ENCODE measurements at regions not wholly inside any gene's neighbourhood (a gene's known extent, or its start where the extent isn't known, plus 50 kb on each side); places are given as distances from the start of the nearest gene placed in this dataset.

GRCh38 chr18:22737054-22737453 lies 196.1 kb upstream of the RBBP8 start:
- Histone ChIP-seq H3K36me3 (ENCODE audit: insufficient read depth, low read length, poor library complexity, severe bottlenecking) (no peaks in the 10 kb centered on the region), H3K4me3 (ENCODE audit: low read depth, low read length, poor library complexity, severe bottlenecking) (no peak overlapping the region), H3K27ac (ENCODE audit: low read depth, low read length, poor library complexity, severe bottlenecking) (no peak overlapping the region), H3K27me3 (replicated peaks; ENCODE audit: insufficient read depth, low read depth, low read length, poor library complexity) (no peaks in the 10 kb centered on the region), H3K9me3 (ENCODE audit: low read depth, low read length, poor library complexity, severe bottlenecking) (no peaks in the 10 kb centered on the region), H3K4me1 (ENCODE audit: insufficient read depth, low read length, poor library complexity, severe bottlenecking) (peaks cover 13% of the 10 kb centered on the region)
- no peak for DNase-seq (ENCODE audit: low spot score)
- intact Hi-C loops (cut with micrococcal nuclease; ENCODE audit: unreplicated experiment): loop anchor here (5.0 kb wide), 1 partner anchor 50 kb away; no protein-coding TSS in a partner anchor
- no peak for TF ChIP-seq EZH2 (IDR thresholded peaks at IDR 0.05; ENCODE audit: borderline replicate concordance, low read depth, low read length, poor library complexity, severe bottlenecking)
- TF ChIP-seq, protein P1, sequence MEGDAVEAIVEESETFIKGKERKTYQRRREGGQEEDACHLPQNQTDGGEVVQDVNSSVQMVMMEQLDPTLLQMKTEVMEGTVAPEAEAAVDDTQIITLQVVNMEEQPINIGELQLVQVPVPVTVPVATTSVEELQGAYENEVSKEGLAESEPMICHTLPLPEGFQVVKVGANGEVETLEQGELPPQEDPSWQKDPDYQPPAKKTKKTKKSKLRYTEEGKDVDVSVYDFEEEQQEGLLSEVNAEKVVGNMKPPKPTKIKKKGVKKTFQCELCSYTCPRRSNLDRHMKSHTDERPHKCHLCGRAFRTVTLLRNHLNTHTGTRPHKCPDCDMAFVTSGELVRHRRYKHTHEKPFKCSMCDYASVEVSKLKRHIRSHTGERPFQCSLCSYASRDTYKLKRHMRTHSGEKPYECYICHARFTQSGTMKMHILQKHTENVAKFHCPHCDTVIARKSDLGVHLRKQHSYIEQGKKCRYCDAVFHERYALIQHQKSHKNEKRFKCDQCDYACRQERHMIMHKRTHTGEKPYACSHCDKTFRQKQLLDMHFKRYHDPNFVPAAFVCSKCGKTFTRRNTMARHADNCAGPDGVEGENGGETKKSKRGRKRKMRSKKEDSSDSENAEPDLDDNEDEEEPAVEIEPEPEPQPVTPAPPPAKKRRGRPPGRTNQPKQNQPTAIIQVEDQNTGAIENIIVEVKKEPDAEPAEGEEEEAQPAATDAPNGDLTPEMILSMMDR (conservative IDR thresholded peaks at IDR 0.05; ENCODE audit: low read depth, low read length): no peak
- ChIA-PET POLR2A (ENCODE audit: low non-redundant PET) (no interaction called here), CTCF (no interaction called here)
- no TSS peak for BruUV-seq (replicated peaks)

DNA sequence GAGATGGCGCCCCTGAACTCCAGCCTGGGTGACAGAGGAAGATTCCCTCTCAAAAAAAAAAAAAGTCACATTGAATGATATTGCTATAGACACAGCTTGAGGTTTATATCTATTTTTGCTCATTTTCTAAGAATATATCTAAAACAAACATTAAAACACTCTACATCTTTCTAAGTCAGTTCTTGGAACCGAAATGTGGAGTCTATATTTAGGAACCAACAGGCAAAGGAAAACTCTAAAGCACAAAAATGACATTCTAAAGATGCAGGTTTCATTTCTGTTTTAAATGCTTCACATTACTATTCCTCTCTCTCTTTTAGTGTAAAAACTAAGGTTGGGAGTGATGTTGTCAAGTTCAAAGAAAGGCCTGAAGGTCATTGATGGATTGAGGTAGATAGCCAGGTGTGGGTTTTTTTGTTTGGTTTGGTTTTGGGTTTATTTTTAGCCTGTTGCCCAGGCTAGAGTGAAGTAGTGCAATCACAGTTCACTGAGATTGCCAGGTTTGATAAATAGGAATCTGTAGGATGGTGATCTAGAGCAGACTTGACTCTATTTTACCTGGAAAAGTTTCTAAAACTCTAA lies 194.0 kb upstream of the RBBP8 start:
- intact Hi-C loops (cut with micrococcal nuclease; ENCODE audit: unreplicated experiment): loop anchor here (5.0 kb wide), 1 partner anchor 48 kb away; no protein-coding TSS in a partner anchor
- TF ChIP-seq, protein P1 (conservative IDR thresholded peaks at IDR 0.05; ENCODE audit: low read depth, low read length): no peak
- no peak for TF ChIP-seq EZH2 (IDR thresholded peaks at IDR 0.05; ENCODE audit: borderline replicate concordance, low read depth, low read length, poor library complexity, severe bottlenecking)
- H3K4me3 ChIP-seq (ENCODE audit: low read depth, low read length, poor library complexity, severe bottlenecking): no peak overlapping the region
- peaks cover 14% of the 10 kb centered on the region for H3K4me1 ChIP-seq (ENCODE audit: insufficient read depth, low read length, poor library complexity, severe bottlenecking)
- CTCF ChIA-PET: no interaction called here
- POLR2A ChIA-PET (ENCODE audit: low non-redundant PET): no interaction called here
- no TSS peak for BruUV-seq (replicated peaks)
- H3K27ac ChIP-seq (ENCODE audit: low read depth, low read length, poor library complexity, severe bottlenecking): no peak overlapping the region
- DNase-seq (ENCODE audit: low spot score): no peak
- H3K36me3 ChIP-seq (ENCODE audit: insufficient read depth, low read length, poor library complexity, severe bottlenecking): no peaks in the 10 kb centered on the region
- H3K9me3 ChIP-seq (ENCODE audit: low read depth, low read length, poor library complexity, severe bottlenecking): no peaks in the 10 kb centered on the region
- H3K27me3 ChIP-seq (replicated peaks; ENCODE audit: insufficient read depth, low read depth, low read length, poor library complexity): no peaks in the 10 kb centered on the region

- no peak for DNase-seq (ENCODE audit: low spot score)
- H3K27ac ChIP-seq (ENCODE audit: low read depth, low read length, poor library complexity, severe bottlenecking): no peak overlapping the region
- intact Hi-C loops (cut with micrococcal nuclease; ENCODE audit: unreplicated experiment): loop anchor here (5.0 kb wide), 1 partner anchor 48 kb away; no protein-coding TSS in a partner anchor
- no peak overlapping the region for H3K4me3 ChIP-seq (ENCODE audit: low read depth, low read length, poor library complexity, severe bottlenecking)
- no peaks in the 10 kb centered on the region for H3K9me3 ChIP-seq (ENCODE audit: low read depth, low read length, poor library complexity, severe bottlenecking)
- BruUV-seq (replicated peaks): no TSS peak
- TF ChIP-seq, protein P1 (conservative IDR thresholded peaks at IDR 0.05; ENCODE audit: low read depth, low read length): no peak
- no peak for TF ChIP-seq EZH2 (IDR thresholded peaks at IDR 0.05; ENCODE audit: borderline replicate concordance, low read depth, low read length, poor library complexity, severe bottlenecking)
- H3K36me3 ChIP-seq (ENCODE audit: insufficient read depth, low read length, poor library complexity, severe bottlenecking): no peaks in the 10 kb centered on the region
- ChIA-PET CTCF (no interaction called here), POLR2A (ENCODE audit: low non-redundant PET) (no interaction called here)
- no peaks in the 10 kb centered on the region for H3K27me3 ChIP-seq (replicated peaks; ENCODE audit: insufficient read depth, low read depth, low read length, poor library complexity)
- peaks cover 14% of the 10 kb centered on the region for H3K4me1 ChIP-seq (ENCODE audit: insufficient read depth, low read length, poor library complexity, severe bottlenecking)
These were observed 193.3 kb upstream of the RBBP8 start for GRCh38 chr18:22739789-22740188.
